Stomach (tissue), 4 donors: ENCODE measurements at regions not wholly inside any gene's neighbourhood (a gene's known extent, or its start where the extent isn't known, plus 50 kb on each side); places are given as distances from the start of the nearest gene placed in this dataset.

Experiments used
- CTCF ChIP-seq, 7 experiments: fragments of 450-650 bp in 4 of 7; fragments of 200-600 bp in 3 of 7; sonication (generic) in 3 of 7; IDR thresholded peaks; one replicate each; pipeline ENCODE4 v1.5.1; 2016 to 2019; ENCODE audit warnings: antibody characterized with exemption in 7 of 7, control low read depth in 2 of 7, mild to moderate bottlenecking in 1 of 7
- POLR2A ChIP-seq, 4 donors: fragments of 450-650 bp; IDR thresholded peaks; one replicate each; pipeline ENCODE4 v1.6.1; 2016; ENCODE audit warnings: antibody characterized with exemption in 4 of 4, control low read depth in 2 of 4, mild to moderate bottlenecking in 1 of 4, moderate library complexity in 1 of 4
- POLR2AphosphoS5 ChIP-seq, 3 donors: sonication (generic); formaldehyde crosslinking; IDR thresholded peaks; one replicate each; pipeline ENCODE4 v1.6.1; 2016; ENCODE audit warnings: antibody characterized with exemption in 3 of 3

GRCh38 chr19:30091456-30091855 is 149.4 kb downstream of the URI1 start:
- TF ChIP-seq CTCF (IDR thresholded peaks at IDR 0.05) (no peak), POLR2AphosphoS5 (IDR thresholded peaks at IDR 0.05) (no peak), POLR2A (IDR thresholded peaks at IDR 0.05) (no peak)
